ENCODE measurements at regions not wholly inside any gene's neighbourhood (a gene's known extent, or its start where the extent isn't known, plus 50 kb on each side); places are given as distances from the start of the nearest gene placed in this dataset.

GRCh38 chr10:121662531-121662930, 64.3 kb upstream of the FGFR2 start:
- Histone ChIP-seq H4K20me1 (ENCODE audit: insufficient read depth, low read length) (no peaks in the 10 kb centered on the region), H2AFZ (ENCODE audit: low read depth, low read length) (no peak overlapping the region), H3K9me3 (ENCODE audit: insufficient read depth, low read length) (no peaks in the 10 kb centered on the region), H3K36me3 (replicated peaks; ENCODE audit: low read depth, low read length) (no peaks in the 10 kb centered on the region), H3K27me3 (ENCODE audit: low read depth, low read length) (no peaks in the 10 kb centered on the region), H3K4me2 (ENCODE audit: low read length) (no peak overlapping the region), H3K27ac (ENCODE audit: low read length) (no peak overlapping the region), H3K4me3 (ENCODE audit: low read length) (no peak overlapping the region), H3K9ac (ENCODE audit: low read length) (no peak overlapping the region), H3K4me1 (ENCODE audit: low read length) (no peaks in the 10 kb centered on the region), H3K79me2 (ENCODE audit: low read length) (no peaks in the 10 kb centered on the region)
- no peak for TF ChIP-seq CTCF (IDR thresholded peaks at IDR 0.05; ENCODE audit: low read depth, low read length)
- TF ChIP-seq EZH2phosphoT487 (IDR thresholded peaks at IDR 0.05; ENCODE audit: low read depth): no peak

- H3K9me3 ChIP-seq (ENCODE audit: insufficient read depth, low read length): no peaks in the 10 kb centered on the region
- no peak overlapping the region for H3K27ac ChIP-seq (ENCODE audit: low read length)
- H3K9ac ChIP-seq (ENCODE audit: low read length): no peak overlapping the region
- TF ChIP-seq CTCF (IDR thresholded peaks at IDR 0.05; ENCODE audit: low read depth, low read length) (no peak), EZH2phosphoT487 (IDR thresholded peaks at IDR 0.05; ENCODE audit: low read depth) (no peak)
- H3K27me3 ChIP-seq (ENCODE audit: low read depth, low read length): no peaks in the 10 kb centered on the region
- H4K20me1 ChIP-seq (ENCODE audit: insufficient read depth, low read length): no peaks in the 10 kb centered on the region
- H3K79me2 ChIP-seq (ENCODE audit: low read length): no peaks in the 10 kb centered on the region
- H3K4me2 ChIP-seq (ENCODE audit: low read length): no peak overlapping the region
- no peaks in the 10 kb centered on the region for H3K36me3 ChIP-seq (replicated peaks; ENCODE audit: low read depth, low read length)
- H2AFZ ChIP-seq (ENCODE audit: low read depth, low read length): no peak overlapping the region
- H3K4me1 ChIP-seq (ENCODE audit: low read length): no peaks in the 10 kb centered on the region
- no peak overlapping the region for H3K4me3 ChIP-seq (ENCODE audit: low read length)
These were observed 63.2 kb upstream of the FGFR2 start for GRCh38 chr10:121661451-121661851.

GRCh38 chr10:121659236-121659635, 61.0 kb upstream of the FGFR2 start:
- Histone ChIP-seq H3K9me3 (ENCODE audit: insufficient read depth, low read length) (no peaks in the 10 kb centered on the region), H3K36me3 (replicated peaks; ENCODE audit: low read depth, low read length) (no peaks in the 10 kb centered on the region), H3K79me2 (ENCODE audit: low read length) (no peaks in the 10 kb centered on the region), H4K20me1 (ENCODE audit: insufficient read depth, low read length) (no peaks in the 10 kb centered on the region), H2AFZ (ENCODE audit: low read depth, low read length) (no peak overlapping the region), H3K4me1 (ENCODE audit: low read length) (no peaks in the 10 kb centered on the region), H3K4me2 (ENCODE audit: low read length) (no peak overlapping the region), H3K4me3 (ENCODE audit: low read length) (no peak overlapping the region), H3K27ac (ENCODE audit: low read length) (no peak overlapping the region), H3K9ac (ENCODE audit: low read length) (no peak overlapping the region), H3K27me3 (ENCODE audit: low read depth, low read length) (no peaks in the 10 kb centered on the region)
- no peak for TF ChIP-seq CTCF (IDR thresholded peaks at IDR 0.05; ENCODE audit: low read depth, low read length)
- TF ChIP-seq EZH2phosphoT487 (IDR thresholded peaks at IDR 0.05; ENCODE audit: low read depth): no peak

- H3K9me3 ChIP-seq (ENCODE audit: insufficient read depth, low read length): no peaks in the 10 kb centered on the region
- H3K36me3 ChIP-seq (replicated peaks; ENCODE audit: low read depth, low read length): no peaks in the 10 kb centered on the region
- no peak overlapping the region for H3K4me2 ChIP-seq (ENCODE audit: low read length)
- H3K27ac ChIP-seq (ENCODE audit: low read length): no peak overlapping the region
- no peak overlapping the region for H3K4me3 ChIP-seq (ENCODE audit: low read length)
- no peaks in the 10 kb centered on the region for H3K27me3 ChIP-seq (ENCODE audit: low read depth, low read length)
- no peak overlapping the region for H2AFZ ChIP-seq (ENCODE audit: low read depth, low read length)
- H4K20me1 ChIP-seq (ENCODE audit: insufficient read depth, low read length): no peaks in the 10 kb centered on the region
- TF ChIP-seq CTCF (IDR thresholded peaks at IDR 0.05; ENCODE audit: low read depth, low read length) (no peak), EZH2phosphoT487 (IDR thresholded peaks at IDR 0.05; ENCODE audit: low read depth) (no peak)
- no peaks in the 10 kb centered on the region for H3K4me1 ChIP-seq (ENCODE audit: low read length)
- no peaks in the 10 kb centered on the region for H3K79me2 ChIP-seq (ENCODE audit: low read length)
- no peak overlapping the region for H3K9ac ChIP-seq (ENCODE audit: low read length)
These were observed 60.4 kb upstream of the FGFR2 start for GRCh38 chr10:121658611-121659010.

All from OCI-LY3 (cell line).